ENCODE measurements at regions not wholly inside any gene's neighbourhood (a gene's known extent, or its start where the extent isn't known, plus 50 kb on each side); places are given as distances from the start of the nearest gene placed in this dataset.

- Histone ChIP-seq H3K36me3 (ENCODE audit: low read depth, missing control alignments) (no peaks in the 10 kb centered on the region), H3K4me3 (no peak overlapping the region), H3K27ac (no peak overlapping the region), H3K27me3 (no peaks in the 10 kb centered on the region), H3K9me3 (no peaks in the 10 kb centered on the region), H3K4me1 (no peaks in the 10 kb centered on the region)
- TF ChIP-seq POLR2A (IDR thresholded peaks at IDR 0.05) (no peak), CTCF (IDR thresholded peaks at IDR 0.05) (no peak)
- intact Hi-C loops (cut with DNase I; ENCODE audit: low total_unique reads): no loop called here
- DNase-seq: no peak
These were observed 95.8 kb upstream of the RGS4 start for GRCh38 chr1:162973381-162973795.

- Histone ChIP-seq H3K9me3 (no peaks in the 10 kb centered on the region), H3K27ac (no peak overlapping the region), H3K4me3 (no peak overlapping the region), H3K36me3 (ENCODE audit: low read depth, missing control alignments) (no peaks in the 10 kb centered on the region), H3K4me1 (no peaks in the 10 kb centered on the region), H3K27me3 (no peaks in the 10 kb centered on the region)
- DNase-seq: no peak
- intact Hi-C loops (cut with DNase I; ENCODE audit: low total_unique reads): no loop called here
- TF ChIP-seq CTCF (IDR thresholded peaks at IDR 0.05) (no peak), POLR2A (IDR thresholded peaks at IDR 0.05) (no peak)
- 85 to 89% methylated on average over 4 of the region's 4 CpGs for WGBS, 2 donors
These were observed 96.4 kb upstream of the RGS4 start for GRCh38 chr1:162972773-162973172.

GRCh38 chr1:162970021-162970420 is 99.1 kb upstream of the RGS4 start:
- 35 to 63% methylated on average over 3 of the region's 3 CpGs for WGBS, 2 donors
- Histone ChIP-seq H3K27ac (no peak overlapping the region), H3K9me3 (no peaks in the 10 kb centered on the region), H3K4me1 (no peaks in the 10 kb centered on the region), H3K4me3 (no peak overlapping the region), H3K36me3 (ENCODE audit: low read depth, missing control alignments) (no peaks in the 10 kb centered on the region), H3K27me3 (no peaks in the 10 kb centered on the region)
- DNase-seq: no peak
- intact Hi-C loops (cut with DNase I; ENCODE audit: low total_unique reads): no loop called here
- TF ChIP-seq POLR2A (IDR thresholded peaks at IDR 0.05): no peak
- no peak for TF ChIP-seq CTCF (IDR thresholded peaks at IDR 0.05)

GRCh38 chr1:162966613-162967012 is 102.5 kb upstream of the RGS4 start:
- no peak for DNase-seq
- no peaks in the 10 kb centered on the region for H3K4me1 ChIP-seq
- no peak overlapping the region for H3K27ac ChIP-seq
- no peaks in the 10 kb centered on the region for H3K9me3 ChIP-seq
- no peak overlapping the region for H3K4me3 ChIP-seq
- TF ChIP-seq CTCF (IDR thresholded peaks at IDR 0.05): no peak
- 87% methylated on average over 1 of the region's 1 CpG for WGBS, 2 donors
- intact Hi-C loops (cut with DNase I; ENCODE audit: low total_unique reads): no loop called here
- H3K27me3 ChIP-seq: no peaks in the 10 kb centered on the region
- no peaks in the 10 kb centered on the region for H3K36me3 ChIP-seq (ENCODE audit: low read depth, missing control alignments)

- WGBS, 2 donors: 35 to 43% methylated on average over 3 of the region's 3 CpGs
- intact Hi-C loops (cut with DNase I; ENCODE audit: low total_unique reads): no loop called here
These were observed 103.9 kb upstream of the CCDC190 start for GRCh38 chr1:162964901-162965300.

More at GRCh38 chr1:162964901-162965300, 103.9 kb upstream of the CCDC190 start:
- Histone ChIP-seq H3K27me3 (no peaks in the 10 kb centered on the region), H3K27ac (no peak overlapping the region), H3K36me3 (ENCODE audit: low read depth, missing control alignments) (no peaks in the 10 kb centered on the region), H3K9me3 (no peaks in the 10 kb centered on the region), H3K4me1 (no peaks in the 10 kb centered on the region), H3K4me3 (no peak overlapping the region)
- TF ChIP-seq CTCF (IDR thresholded peaks at IDR 0.05) (no peak), POLR2A (IDR thresholded peaks at IDR 0.05) (no peak)
- no peak for DNase-seq

All from testis (tissue), 2 donors.